ENCODE measurements at regions not wholly inside any gene's neighbourhood (a gene's known extent, or its start where the extent isn't known, plus 50 kb on each side); places are given as distances from the start of the nearest gene placed in this dataset.

DNA sequence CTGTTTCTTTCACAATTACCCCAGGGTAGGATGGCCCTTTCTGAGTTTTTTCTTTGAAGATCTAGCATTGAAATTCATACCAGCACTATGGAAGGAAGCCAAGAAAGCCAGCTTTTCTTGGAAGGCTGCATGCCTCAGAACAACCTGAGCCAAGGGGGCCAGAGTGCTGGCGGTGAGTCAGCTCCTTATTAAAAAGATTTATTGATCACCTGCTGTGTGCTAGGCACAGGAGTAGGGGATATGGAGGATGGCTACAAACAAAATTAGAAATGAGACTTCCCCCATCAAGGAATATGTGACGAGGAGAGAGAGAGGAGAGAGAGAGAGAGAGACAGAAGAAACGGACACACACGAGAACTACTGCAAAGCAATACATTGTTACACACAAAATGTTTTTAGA, 184.6 kb upstream of the PUM3 start:
- no peaks in the 10 kb centered on the region for H3K36me3 ChIP-seq
- H3K4me3 ChIP-seq, result no peak overlapping the region
- no peaks in the 10 kb centered on the region for H3K27me3 ChIP-seq
- no peaks in the 10 kb centered on the region for H3K4me1 ChIP-seq
- intact Hi-C loops (cut with DNase I; ENCODE audit: low total_unique reads), result no loop called here
- no peaks in the 10 kb centered on the region for H3K9me3 ChIP-seq
- no peak for DNase-seq
- in situ Hi-C loops (cut with MboI; ENCODE audit: low pct_ligation_motif_present in 1 of 4, low pct_unique_long_range_greater_than_20kb in 1 of 4, low sequenced_read_pairs in 3 of 4), result no loop called here
- WGBS, 2 donors (ENCODE audit: low coverage in 1 of 2), result 62 to 65% methylated on average over 4 of the region's 4 CpGs
- no peak overlapping the region for H3K27ac ChIP-seq
- no peak for TF ChIP-seq CTCF (IDR thresholded peaks at IDR 0.05)

GRCh38 chr9:3027210-3027609, 183.3 kb upstream of the PUM3 start:
- Histone ChIP-seq H3K9me3 (no peaks in the 10 kb centered on the region), H3K27me3 (no peaks in the 10 kb centered on the region), H3K36me3 (no peaks in the 10 kb centered on the region), H3K4me1 (no peaks in the 10 kb centered on the region), H3K4me3 (no peak overlapping the region), H3K27ac (no peak overlapping the region)
- 27 to 50% methylated on average over 1 to 3 of the region's 3 CpGs for WGBS, 2 donors (ENCODE audit: low coverage in 1 of 2)
- in situ Hi-C loops (cut with MboI; ENCODE audit: low pct_ligation_motif_present in 1 of 4, low pct_unique_long_range_greater_than_20kb in 1 of 4, low sequenced_read_pairs in 3 of 4), result no loop called here
- TF ChIP-seq POLR2A (IDR thresholded peaks at IDR 0.05), result no peak
- no peak for TF ChIP-seq CTCF (IDR thresholded peaks at IDR 0.05)
- no peak for TF ChIP-seq POLR2AphosphoS5 (IDR thresholded peaks at IDR 0.05)
- no peak for TF ChIP-seq EP300 (IDR thresholded peaks at IDR 0.05; ENCODE audit: low read depth)
- DNase-seq, result no peak
- intact Hi-C loops (cut with DNase I; ENCODE audit: low total_unique reads), result no loop called here

DNA sequence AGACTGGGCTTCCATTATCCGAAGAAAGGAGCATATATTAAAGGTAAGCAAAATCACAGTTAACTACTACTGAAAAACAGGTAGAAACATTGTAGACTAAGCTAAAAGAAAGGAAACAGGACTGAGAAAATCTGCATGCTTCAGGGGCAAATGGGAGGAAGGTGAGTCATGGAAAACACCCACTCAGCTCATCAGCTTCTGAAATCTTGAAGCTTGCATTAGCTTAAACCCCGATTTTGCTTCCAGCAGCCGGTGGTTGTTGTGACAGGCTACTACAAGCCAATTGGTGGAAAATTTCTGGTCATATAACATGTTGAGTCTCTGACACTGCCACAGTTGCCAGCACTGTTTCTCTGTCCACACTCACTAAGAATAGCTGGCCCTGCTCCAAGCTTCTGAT, 179.6 kb upstream of the PUM3 start:
- DNase-seq, result no peak
- TF ChIP-seq CTCF (IDR thresholded peaks at IDR 0.05) (no peak), POLR2A (IDR thresholded peaks at IDR 0.05) (no peak), EP300 (IDR thresholded peaks at IDR 0.05; ENCODE audit: low read depth) (no peak), POLR2AphosphoS5 (IDR thresholded peaks at IDR 0.05) (no peak)
- 82 to 86% methylated on average over 1 to 3 of the region's 3 CpGs for WGBS, 2 donors (ENCODE audit: low coverage in 1 of 2)
- Histone ChIP-seq H3K4me1 (no peaks in the 10 kb centered on the region), H3K27me3 (no peaks in the 10 kb centered on the region), H3K4me3 (no peak overlapping the region), H3K36me3 (no peaks in the 10 kb centered on the region), H3K9me3 (no peaks in the 10 kb centered on the region), H3K27ac (no peak overlapping the region)
- intact Hi-C loops (cut with DNase I; ENCODE audit: low total_unique reads), result no loop called here
- in situ Hi-C loops (cut with MboI; ENCODE audit: low pct_ligation_motif_present in 1 of 4, low pct_unique_long_range_greater_than_20kb in 1 of 4, low sequenced_read_pairs in 3 of 4), result no loop called here

- no peak for DNase-seq
Measured at GRCh38 chr9:3018691-3019230, 174.9 kb upstream of the PUM3 start.

More at GRCh38 chr9:3018691-3019230, 174.9 kb upstream of the PUM3 start:
- TF ChIP-seq EP300 (IDR thresholded peaks at IDR 0.05; ENCODE audit: low read depth) (no peak), CTCF (IDR thresholded peaks at IDR 0.05) (no peak)
- H3K9me3 ChIP-seq, result no peaks in the 10 kb centered on the region
- H3K4me3 ChIP-seq, result no peak overlapping the region
- no peak overlapping the region for H3K27ac ChIP-seq
- no peaks in the 10 kb centered on the region for H3K36me3 ChIP-seq
- in situ Hi-C loops (cut with MboI; ENCODE audit: low pct_ligation_motif_present in 1 of 4, low pct_unique_long_range_greater_than_20kb in 1 of 4, low sequenced_read_pairs in 3 of 4) (no loop called here), intact Hi-C loops (cut with DNase I; ENCODE audit: low total_unique reads) (no loop called here)
- H3K4me1 ChIP-seq, result no peaks in the 10 kb centered on the region
- no peaks in the 10 kb centered on the region for H3K27me3 ChIP-seq
- 41% methylated on average over 5 of the region's 5 CpGs for WGBS, 2 donors (ENCODE audit: low coverage in 1 of 2)
